Activated T-helper 17 cell treated with anti-CD3 and anti-CD28 coated beads, Interleukin-2, amount 50 U/mL, for 72 hours (primary cell): ENCODE measurements at regions not wholly inside any gene's neighbourhood (a gene's known extent, or its start where the extent isn't known, plus 50 kb on each side); places are given as distances from the start of the nearest gene placed in this dataset.

Source experiments
- ATAC-seq: fragments of 150-1000 bp; cut with Tn5 transposase; replicated peaks from 2 replicates; pipeline ENCODE4 v1.10.0; 2021; ENCODE audit warnings: mild to moderate bottlenecking, moderate library complexity
- H3K27ac Mint-ChIP-seq: one replicate; pipeline ENCODE4 v1.8.0; 2022; ENCODE audit warnings: mixed read lengths
- H3K27me3 Mint-ChIP-seq: one replicate; pipeline ENCODE4 v1.8.0; 2022; ENCODE audit warnings: mixed read lengths
- H3K36me3 Mint-ChIP-seq: one replicate; pipeline ENCODE4 v1.8.0; 2022; ENCODE audit warnings: low read depth, mild to moderate bottlenecking, mixed read lengths
- H3K4me1 Mint-ChIP-seq: one replicate; pipeline ENCODE4 v1.8.0; 2022; ENCODE audit warnings: mixed read lengths
- H3K4me3 Mint-ChIP-seq: one replicate; pipeline ENCODE4 v1.8.0; 2022; ENCODE audit warnings: mild to moderate bottlenecking, mixed read lengths
- H3K9me3 Mint-ChIP-seq: one replicate; pipeline ENCODE4 v1.8.0; 2022; ENCODE audit warnings: mixed read lengths

GRCh38 chr3:46090161-46090591, 62.9 kb upstream of the XCR1 start:
- Mint-ChIP-seq H3K9me3 (no peaks in the 10 kb centered on the region), H3K27me3 (peaks cover 3% of the 10 kb centered on the region), H3K36me3 (no peaks in the 10 kb centered on the region), H3K4me3 (no peak overlapping the region), H3K4me1 (peaks cover 13% of the 10 kb centered on the region), H3K27ac (peak overlapping the region; percentile 74)
- ATAC-seq, result peak; percentile 87

- H3K27me3 Mint-ChIP-seq, result peaks cover 3% of the 10 kb centered on the region
- ATAC-seq, result peak; percentile 81
- no peak overlapping the region for H3K4me3 Mint-ChIP-seq
- H3K4me1 Mint-ChIP-seq, result peaks cover 13% of the 10 kb centered on the region
- H3K9me3 Mint-ChIP-seq, result no peaks in the 10 kb centered on the region
- peak overlapping the region; percentile 74 for H3K27ac Mint-ChIP-seq
- no peaks in the 10 kb centered on the region for H3K36me3 Mint-ChIP-seq
Observed at GRCh38 chr3:46089237-46090011, 62.1 kb upstream of the XCR1 start.

GRCh38 chr3:46087871-46088270, 60.6 kb upstream of the XCR1 start:
- Mint-ChIP-seq H3K4me3 (no peak overlapping the region), H3K27me3 (peaks cover 3% of the 10 kb centered on the region), H3K36me3 (no peaks in the 10 kb centered on the region), H3K4me1 (peaks cover 13% of the 10 kb centered on the region), H3K9me3 (no peaks in the 10 kb centered on the region), H3K27ac (no peak overlapping the region)
- no peak for ATAC-seq

- peaks cover 13% of the 10 kb centered on the region for H3K4me1 Mint-ChIP-seq
- no peak overlapping the region for H3K4me3 Mint-ChIP-seq
- H3K9me3 Mint-ChIP-seq, result no peaks in the 10 kb centered on the region
- no peak for ATAC-seq
- H3K36me3 Mint-ChIP-seq, result no peaks in the 10 kb centered on the region
- peaks cover 3% of the 10 kb centered on the region for H3K27me3 Mint-ChIP-seq
- no peak overlapping the region for H3K27ac Mint-ChIP-seq
Observed at GRCh38 chr3:46086986-46087385, 59.7 kb upstream of the XCR1 start.

- Mint-ChIP-seq H3K4me3 (no peak overlapping the region), H3K4me1 (peaks cover 13% of the 10 kb centered on the region), H3K36me3 (no peaks in the 10 kb centered on the region), H3K9me3 (no peaks in the 10 kb centered on the region), H3K27ac (no peak overlapping the region), H3K27me3 (peaks cover 3% of the 10 kb centered on the region)
- no peak for ATAC-seq
Observed at GRCh38 chr3:46086083-46086437, 58.8 kb upstream of the XCR1 start.

GRCh38 chr3:46085421-46086082, 58.3 kb upstream of the XCR1 start:
- H3K36me3 Mint-ChIP-seq, result no peaks in the 10 kb centered on the region
- H3K4me1 Mint-ChIP-seq, result peaks cover 13% of the 10 kb centered on the region
- no peak overlapping the region for H3K27ac Mint-ChIP-seq
- no peak overlapping the region for H3K4me3 Mint-ChIP-seq
- H3K27me3 Mint-ChIP-seq, result peaks cover 3% of the 10 kb centered on the region
- no peak for ATAC-seq
- H3K9me3 Mint-ChIP-seq, result no peaks in the 10 kb centered on the region

GRCh38 chr3:46083956-46084355, 56.7 kb upstream of the XCR1 start:
- no peak overlapping the region for H3K27ac Mint-ChIP-seq
- H3K4me3 Mint-ChIP-seq, result no peak overlapping the region
- no peak for ATAC-seq
- peaks cover 1% of the 10 kb centered on the region for H3K4me1 Mint-ChIP-seq
- H3K27me3 Mint-ChIP-seq, result peaks cover 3% of the 10 kb centered on the region
- no peaks in the 10 kb centered on the region for H3K9me3 Mint-ChIP-seq
- no peaks in the 10 kb centered on the region for H3K36me3 Mint-ChIP-seq

- no peaks in the 10 kb centered on the region for H3K36me3 Mint-ChIP-seq
- no peak overlapping the region for H3K27ac Mint-ChIP-seq
- H3K9me3 Mint-ChIP-seq, result no peaks in the 10 kb centered on the region
- no peak for ATAC-seq
- H3K4me1 Mint-ChIP-seq, result peaks cover 6% of the 10 kb centered on the region
- no peak overlapping the region for H3K4me3 Mint-ChIP-seq
- peaks cover 3% of the 10 kb centered on the region for H3K27me3 Mint-ChIP-seq
Observed at GRCh38 chr3:46082849-46083248, 55.6 kb upstream of the XCR1 start.

- no peak overlapping the region for H3K27ac Mint-ChIP-seq
- H3K36me3 Mint-ChIP-seq, result no peaks in the 10 kb centered on the region
- H3K4me1 Mint-ChIP-seq, result peaks cover 6% of the 10 kb centered on the region
- no peaks in the 10 kb centered on the region for H3K27me3 Mint-ChIP-seq
- H3K9me3 Mint-ChIP-seq, result no peaks in the 10 kb centered on the region
- ATAC-seq, result no peak
- no peak overlapping the region for H3K4me3 Mint-ChIP-seq
Observed at GRCh38 chr3:46082021-46082420, 54.7 kb upstream of the XCR1 start.

GRCh38 chr3:46080969-46081345, 53.7 kb upstream of the XCR1 start:
- Mint-ChIP-seq H3K9me3 (no peaks in the 10 kb centered on the region), H3K27me3 (no peaks in the 10 kb centered on the region), H3K36me3 (no peaks in the 10 kb centered on the region), H3K27ac (no peak overlapping the region), H3K4me3 (no peak overlapping the region), H3K4me1 (peaks cover 6% of the 10 kb centered on the region)
- ATAC-seq, result no peak

- no peak for ATAC-seq
- Mint-ChIP-seq H3K36me3 (no peaks in the 10 kb centered on the region), H3K4me1 (peaks cover 6% of the 10 kb centered on the region), H3K27ac (no peak overlapping the region), H3K27me3 (no peaks in the 10 kb centered on the region), H3K4me3 (no peak overlapping the region), H3K9me3 (no peaks in the 10 kb centered on the region)
Observed at GRCh38 chr3:46080124-46080968, 53.1 kb upstream of the XCR1 start.

GRCh38 chr3:46078712-46079400, 51.6 kb upstream of the XCR1 start:
- no peaks in the 10 kb centered on the region for H3K27me3 Mint-ChIP-seq
- ATAC-seq, result peak; percentile 99
- peaks cover 6% of the 10 kb centered on the region for H3K4me1 Mint-ChIP-seq
- H3K4me3 Mint-ChIP-seq, result no peak overlapping the region
- H3K27ac Mint-ChIP-seq, result no peak overlapping the region
- H3K36me3 Mint-ChIP-seq, result no peaks in the 10 kb centered on the region
- no peaks in the 10 kb centered on the region for H3K9me3 Mint-ChIP-seq
